ENCODE measurements at regions not wholly inside any gene's neighbourhood (a gene's known extent, or its start where the extent isn't known, plus 50 kb on each side); places are given as distances from the start of the nearest gene placed in this dataset.

DNA sequence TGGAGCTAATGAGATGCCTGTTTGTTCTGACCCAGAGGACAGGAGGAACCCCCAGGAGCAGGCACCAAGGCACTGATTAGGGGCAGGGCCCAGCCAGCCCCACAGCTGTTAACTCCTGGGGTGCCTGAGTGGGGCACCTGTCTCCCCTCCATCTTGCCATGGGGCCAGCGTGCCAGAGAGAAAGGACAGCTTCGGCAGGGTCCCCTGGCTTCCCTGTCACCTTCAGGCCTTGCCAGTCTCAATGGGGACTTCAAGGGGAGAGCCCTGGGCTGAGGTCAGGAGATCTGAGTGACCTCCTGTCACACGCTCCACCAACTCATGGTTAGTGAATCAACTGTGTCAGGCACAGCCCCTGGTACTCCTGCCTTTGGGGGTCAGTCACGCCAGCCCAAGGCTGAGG lies 152.7 kb upstream of the MVB12B start:
- no peak for TF ChIP-seq POLR2A (IDR thresholded peaks at IDR 0.05)
- TF ChIP-seq, protein P1, sequence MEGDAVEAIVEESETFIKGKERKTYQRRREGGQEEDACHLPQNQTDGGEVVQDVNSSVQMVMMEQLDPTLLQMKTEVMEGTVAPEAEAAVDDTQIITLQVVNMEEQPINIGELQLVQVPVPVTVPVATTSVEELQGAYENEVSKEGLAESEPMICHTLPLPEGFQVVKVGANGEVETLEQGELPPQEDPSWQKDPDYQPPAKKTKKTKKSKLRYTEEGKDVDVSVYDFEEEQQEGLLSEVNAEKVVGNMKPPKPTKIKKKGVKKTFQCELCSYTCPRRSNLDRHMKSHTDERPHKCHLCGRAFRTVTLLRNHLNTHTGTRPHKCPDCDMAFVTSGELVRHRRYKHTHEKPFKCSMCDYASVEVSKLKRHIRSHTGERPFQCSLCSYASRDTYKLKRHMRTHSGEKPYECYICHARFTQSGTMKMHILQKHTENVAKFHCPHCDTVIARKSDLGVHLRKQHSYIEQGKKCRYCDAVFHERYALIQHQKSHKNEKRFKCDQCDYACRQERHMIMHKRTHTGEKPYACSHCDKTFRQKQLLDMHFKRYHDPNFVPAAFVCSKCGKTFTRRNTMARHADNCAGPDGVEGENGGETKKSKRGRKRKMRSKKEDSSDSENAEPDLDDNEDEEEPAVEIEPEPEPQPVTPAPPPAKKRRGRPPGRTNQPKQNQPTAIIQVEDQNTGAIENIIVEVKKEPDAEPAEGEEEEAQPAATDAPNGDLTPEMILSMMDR (IDR thresholded peaks at IDR 0.05), result no peak
- TF ChIP-seq EP300 (IDR thresholded peaks at IDR 0.05), result no peak
